Gastrocnemius medialis (tissue), 4 donors: ENCODE measurements at regions not wholly inside any gene's neighbourhood (a gene's known extent, or its start where the extent isn't known, plus 50 kb on each side); places are given as distances from the start of the nearest gene placed in this dataset.

Experiments
- ATAC-seq, 2 donors: fragments of 150-250 bp; one replicate each; pipeline ENCODE4 v1.9.1; 2016
- DNase-seq, 2 donors: peaks; one replicate each; pipeline ENCODE4 v3.0.0-alpha.2; 2019
- H3K27ac ChIP-seq, 4 donors: fragments of 200-600 bp; sonication (generic); 1 replicate in 1 of 4; 2 replicates in 3 of 4; pipeline ENCODE4 v1.5.1; 2016 to 2018; ENCODE audit warnings: mild to moderate bottlenecking in 2 of 4, moderate library complexity in 1 of 4
- H3K27me3 ChIP-seq, 3 donors: fragments of 200-600 bp; sonication (generic) in 2 of 3; 1 replicate in 1 of 3; 2 replicates in 2 of 3; pipeline versions ENCODE4 v1.5.1 to v1.6.0; 2016 to 2019; ENCODE audit warnings: mild to moderate bottlenecking in 1 of 3, moderate library complexity in 1 of 3
- H3K36me3 ChIP-seq, 2 donors: fragments of 200-600 bp; sonication (generic) in 1 of 2; one replicate each; pipeline ENCODE4 v1.5.1; 2017 to 2018
- H3K4me1 ChIP-seq, 2 donors: fragments of 200-600 bp; sonication (generic) in 1 of 2; one replicate each; pipeline ENCODE4 v1.5.1; 2016 to 2017; ENCODE audit warnings: mild to moderate bottlenecking in 2 of 2
- H3K4me3 ChIP-seq, 4 donors: fragments of 200-600 bp; sonication (generic) in 3 of 4; 1 replicate in 1 of 4; 2 replicates in 3 of 4; pipeline ENCODE4 v1.5.1; 2016 to 2019; ENCODE audit warnings: mild to moderate bottlenecking in 2 of 4
- H3K9me3 ChIP-seq, 3 donors: fragments of 200-600 bp; sonication (generic) in 2 of 3; 1 replicate in 1 of 3; 2 replicates in 2 of 3; pipeline ENCODE4 v1.5.1; 2016 to 2019
- CTCF ChIP-seq, 5 experiments: fragments of 450-650 bp in 3 of 5; fragments of 200-600 bp in 2 of 5; sonication (generic) in 2 of 5; IDR thresholded peaks in 4 of 5; conservative IDR thresholded peaks in 1 of 5; 1 replicate in 4 of 5; 2 replicates in 1 of 5; pipeline ENCODE4 v1.5.1; 2016 to 2019; ENCODE audit warnings: antibody characterized with exemption in 5 of 5, mild to moderate bottlenecking in 3 of 5, moderate library complexity in 3 of 5
- POLR2A ChIP-seq, 2 donors: fragments of 450-650 bp; IDR thresholded peaks; one replicate each; pipeline ENCODE4 v1.6.1; 2017; ENCODE audit warnings: antibody characterized with exemption in 2 of 2, mild to moderate bottlenecking in 2 of 2, moderate library complexity in 2 of 2
- in situ Hi-C, 4 donors: fragments of 200-750 bp; cut with MboI; loops; one replicate each; pipeline versions ENCODE4 v1.15.0 to v1.8.0; 2017; ENCODE audit warnings: low sequenced_read_pairs in 4 of 4
- intact Hi-C: fragments of 100-400 bp; cut with DNase I; formaldehyde crosslinking; loops from one replicate; pipeline ENCODE4 v1.15.1; 2023; ENCODE audit warnings: low total_unique reads

- Histone ChIP-seq H3K27ac (no peak overlapping the region), H3K9me3 (no peaks in the 10 kb centered on the region), H3K4me1 (no peaks in the 10 kb centered on the region), H3K27me3 (peaks cover 0 to 6% (median 0%) of the 10 kb centered on the region in 3 donors), H3K36me3 (no peaks in the 10 kb centered on the region), H3K4me3 (no peak overlapping the region)
- in situ Hi-C loops (no loop called here), intact Hi-C loops (no loop called here)
- TF ChIP-seq CTCF (IDR thresholded peaks at IDR 0.05 in 4 of 5, conservative IDR thresholded peaks at IDR 0.05 in 1 of 5) = no peak
- no peak for TF ChIP-seq POLR2A (IDR thresholded peaks at IDR 0.05)
- DNase-seq (no peak), ATAC-seq (no peak)
Measured at GRCh38 chr22:48639896-48640748, 1187.6 kb downstream of the BRD1 start.

- Histone ChIP-seq H3K27ac (no peak overlapping the region), H3K27me3 (peaks cover 0 to 6% (median 0%) of the 10 kb centered on the region in 3 donors), H3K36me3 (no peaks in the 10 kb centered on the region), H3K9me3 (no peaks in the 10 kb centered on the region), H3K4me3 (no peak overlapping the region), H3K4me1 (no peaks in the 10 kb centered on the region)
- in situ Hi-C loops = no loop called here
- intact Hi-C loops = no loop called here
- DNase-seq = no peak
- TF ChIP-seq POLR2A (IDR thresholded peaks at IDR 0.05) (no peak), CTCF (IDR thresholded peaks at IDR 0.05 in 4 of 5, conservative IDR thresholded peaks at IDR 0.05 in 1 of 5) (no peak)
- no peak for ATAC-seq
Measured at GRCh38 chr22:48639021-48639795, 1188.5 kb downstream of the BRD1 start.

- no peak for TF ChIP-seq CTCF (IDR thresholded peaks at IDR 0.05 in 4 of 5, conservative IDR thresholded peaks at IDR 0.05 in 1 of 5)
- TF ChIP-seq POLR2A (IDR thresholded peaks at IDR 0.05) = no peak
- in situ Hi-C loops = no loop called here
- H3K9me3 ChIP-seq = no peaks in the 10 kb centered on the region
- no peak overlapping the region for H3K27ac ChIP-seq
- H3K36me3 ChIP-seq = no peaks in the 10 kb centered on the region
- intact Hi-C loops = no loop called here
- ATAC-seq (no peak), DNase-seq (no peak)
- peaks cover 0 to 6% (median 0%) of the 10 kb centered on the region in 3 donors for H3K27me3 ChIP-seq
- no peak overlapping the region for H3K4me3 ChIP-seq
- no peaks in the 10 kb centered on the region for H3K4me1 ChIP-seq
Measured at GRCh38 chr22:48637231-48637630, 1190.4 kb downstream of the BRD1 start.

GRCh38 chr22:48636746-48637145 lies 1190.9 kb downstream of the BRD1 start:
- ATAC-seq (no peak), DNase-seq (no peak)
- in situ Hi-C loops (no loop called here), intact Hi-C loops (no loop called here)
- Histone ChIP-seq H3K9me3 (no peaks in the 10 kb centered on the region), H3K4me3 (no peak overlapping the region), H3K4me1 (no peaks in the 10 kb centered on the region), H3K27me3 (peaks cover 0 to 6% (median 0%) of the 10 kb centered on the region in 3 donors), H3K36me3 (no peaks in the 10 kb centered on the region), H3K27ac (no peak overlapping the region)
- TF ChIP-seq CTCF (IDR thresholded peaks at IDR 0.05 in 4 of 5, conservative IDR thresholded peaks at IDR 0.05 in 1 of 5) = no peak
